ENCODE measurements at regions not wholly inside any gene's neighbourhood (a gene's known extent, or its start where the extent isn't known, plus 50 kb on each side); places are given as distances from the start of the nearest gene placed in this dataset.

DNA sequence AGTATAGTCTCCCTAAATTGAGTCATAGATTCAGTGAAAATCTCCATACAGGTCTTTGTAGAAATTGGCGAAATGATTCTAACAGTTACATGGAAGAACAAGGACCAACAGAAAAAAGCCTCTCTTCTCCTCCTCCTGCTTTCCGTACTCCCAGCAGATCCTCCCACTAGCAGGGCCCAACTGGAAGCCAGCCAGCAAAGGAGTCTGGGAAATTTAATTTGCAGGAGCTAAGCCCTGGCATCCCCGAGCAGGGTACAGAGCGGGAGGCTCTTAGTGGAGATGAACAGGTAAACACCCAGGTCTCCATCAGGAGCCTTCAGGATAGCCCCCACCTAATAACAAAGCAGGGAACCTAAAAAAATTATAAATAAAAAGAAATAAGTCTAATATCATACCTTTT is 1473.8 kb downstream of the TBC1D22A start:
- H3K9me3 ChIP-seq (ENCODE audit: control extremely low read depth in 1 of 3, control insufficient read depth in 2 of 3, insufficient read depth in 1 of 3, low read length in 2 of 3) = peaks cover 8 to 19% (median 10%) of the 10 kb centered on the region in 3 donors
- intact Hi-C loops (cut with micrococcal nuclease) = no loop called here
- POLR2A ChIA-PET = no interaction called here
- TF ChIP-seq EZH2 (IDR thresholded peaks at IDR 0.05; ENCODE audit: borderline replicate concordance, insufficient read depth, low read depth, low read length, poor library complexity, severe bottlenecking) = no peak
- CTCF ChIA-PET = no interaction called here
- no peak overlapping the region for H3K27ac ChIP-seq (ENCODE audit: low read length in 2 of 2)
- Mint-ChIP-seq H3K27me3 (peaks cover 2% of the 10 kb centered on the region), H3K4me3 (no peak overlapping the region), H3K4me1 (peaks cover under 1% of the 10 kb centered on the region), H3K9me3 (ENCODE audit: insufficient read depth) (peaks cover 8% of the 10 kb centered on the region), H3K27ac (no peak overlapping the region)
- peaks cover under 1 to 3% of the 10 kb centered on the region in 2 donors for H3K4me1 ChIP-seq (ENCODE audit: control insufficient read depth in 2 of 2, insufficient read depth in 2 of 2, low read length in 2 of 2)
- ATAC-seq (ENCODE audit: low read depth) (no peak), DNase-seq (no peak)
- no peak overlapping the region for H3K9ac ChIP-seq (ENCODE audit: low read length)
- no peak overlapping the region for H3K4me3 ChIP-seq (ENCODE audit: control extremely low read depth in 1 of 5, extremely low read depth in 1 of 5, insufficient read depth in 1 of 5, low read depth in 2 of 5, low read length in 4 of 5)
- no peaks in the 10 kb centered on the region for H3K79me2 ChIP-seq (ENCODE audit: control insufficient read depth, insufficient read depth, low read length)
- no peaks in the 10 kb centered on the region for H3K27me3 ChIP-seq (replicated peaks in 1 of 4; ENCODE audit: control extremely low read depth in 1 of 4, control insufficient read depth in 3 of 4, insufficient read depth in 4 of 4, low read length in 3 of 4)
- no peaks in the 10 kb centered on the region for H4K20me1 ChIP-seq (ENCODE audit: control insufficient read depth, insufficient read depth, low read length, poor library complexity, severe bottlenecking)
- WGBS (ENCODE audit: insufficient coverage) = 100% methylated on average over 2 of the region's 4 CpGs
- no peak overlapping the region for H3K4me2 ChIP-seq (replicated peaks; ENCODE audit: low read depth, low read length, poor library complexity, severe bottlenecking)
- H2AFZ ChIP-seq (ENCODE audit: insufficient read depth, low read depth, low read length, poor library complexity, severe bottlenecking) = no peak overlapping the region
- no peaks in the 10 kb centered on the region for H3K36me3 ChIP-seq (replicated peaks in 1 of 2; ENCODE audit: control extremely low read depth in 1 of 2, control insufficient read depth in 1 of 2, extremely low read depth in 1 of 2, insufficient read depth in 2 of 2, low read length in 1 of 2)

DNA sequence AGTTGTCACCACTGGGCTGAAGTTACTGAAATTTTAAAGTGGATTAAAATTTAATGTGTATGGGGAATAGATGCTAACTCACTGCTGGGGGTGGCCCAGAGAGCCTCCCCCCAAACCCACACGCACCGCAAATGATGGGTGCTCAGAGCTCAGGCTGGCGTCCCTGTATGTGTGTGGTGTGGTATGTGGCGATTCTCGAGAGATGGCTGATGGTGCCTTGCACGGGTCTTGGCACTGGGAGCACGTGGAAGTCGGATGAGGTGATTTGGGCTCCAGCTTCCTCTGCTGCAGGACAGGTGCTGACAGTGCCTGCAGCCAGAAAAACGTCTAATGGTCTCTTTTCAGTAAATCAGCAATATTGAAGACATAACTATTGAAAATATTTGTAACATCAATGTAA is 1473.3 kb downstream of the TBC1D22A start:
- CTCF ChIA-PET = no interaction called here

More for the DNA sequence above, 1473.3 kb downstream of the TBC1D22A start:
- Mint-ChIP-seq H3K4me1 (no peaks in the 10 kb centered on the region), H3K9me3 (ENCODE audit: insufficient read depth) (peaks cover 8% of the 10 kb centered on the region), H3K4me3 (no peak overlapping the region), H3K27me3 (peaks cover 2% of the 10 kb centered on the region), H3K27ac (no peak overlapping the region)
- no peak for ATAC-seq (ENCODE audit: low read depth)
- intact Hi-C loops (cut with micrococcal nuclease) = no loop called here
- Histone ChIP-seq H2AFZ (ENCODE audit: insufficient read depth, low read depth, low read length, poor library complexity, severe bottlenecking) (no peak overlapping the region), H3K4me3 (ENCODE audit: control extremely low read depth in 1 of 5, extremely low read depth in 1 of 5, insufficient read depth in 1 of 5, low read depth in 2 of 5, low read length in 4 of 5) (no peak overlapping the region), H3K79me2 (ENCODE audit: control insufficient read depth, insufficient read depth, low read length) (no peaks in the 10 kb centered on the region), H3K4me1 (ENCODE audit: control insufficient read depth in 2 of 2, insufficient read depth in 2 of 2, low read length in 2 of 2) (no peaks in the 10 kb centered on the region), H3K27me3 (replicated peaks in 1 of 4; ENCODE audit: control extremely low read depth in 1 of 4, control insufficient read depth in 3 of 4, insufficient read depth in 4 of 4, low read length in 3 of 4) (no peaks in the 10 kb centered on the region), H3K4me2 (replicated peaks; ENCODE audit: low read depth, low read length, poor library complexity, severe bottlenecking) (no peak overlapping the region), H3K36me3 (replicated peaks in 1 of 2; ENCODE audit: control extremely low read depth in 1 of 2, control insufficient read depth in 1 of 2, extremely low read depth in 1 of 2, insufficient read depth in 2 of 2, low read length in 1 of 2) (no peaks in the 10 kb centered on the region), H3K27ac (ENCODE audit: low read length in 2 of 2) (no peak overlapping the region), H4K20me1 (ENCODE audit: control insufficient read depth, insufficient read depth, low read length, poor library complexity, severe bottlenecking) (no peaks in the 10 kb centered on the region), H3K9me3 (ENCODE audit: control extremely low read depth in 1 of 3, control insufficient read depth in 2 of 3, insufficient read depth in 1 of 3, low read length in 2 of 3) (peaks cover 8 to 19% (median 10%) of the 10 kb centered on the region in 3 donors), H3K9ac (ENCODE audit: low read length) (no peak overlapping the region)
- POLR2A ChIA-PET = no interaction called here
- 94% methylated on average over 6 of the region's 9 CpGs for WGBS (ENCODE audit: insufficient coverage)
- DNase-seq = no peak
- TF ChIP-seq, protein P1, sequence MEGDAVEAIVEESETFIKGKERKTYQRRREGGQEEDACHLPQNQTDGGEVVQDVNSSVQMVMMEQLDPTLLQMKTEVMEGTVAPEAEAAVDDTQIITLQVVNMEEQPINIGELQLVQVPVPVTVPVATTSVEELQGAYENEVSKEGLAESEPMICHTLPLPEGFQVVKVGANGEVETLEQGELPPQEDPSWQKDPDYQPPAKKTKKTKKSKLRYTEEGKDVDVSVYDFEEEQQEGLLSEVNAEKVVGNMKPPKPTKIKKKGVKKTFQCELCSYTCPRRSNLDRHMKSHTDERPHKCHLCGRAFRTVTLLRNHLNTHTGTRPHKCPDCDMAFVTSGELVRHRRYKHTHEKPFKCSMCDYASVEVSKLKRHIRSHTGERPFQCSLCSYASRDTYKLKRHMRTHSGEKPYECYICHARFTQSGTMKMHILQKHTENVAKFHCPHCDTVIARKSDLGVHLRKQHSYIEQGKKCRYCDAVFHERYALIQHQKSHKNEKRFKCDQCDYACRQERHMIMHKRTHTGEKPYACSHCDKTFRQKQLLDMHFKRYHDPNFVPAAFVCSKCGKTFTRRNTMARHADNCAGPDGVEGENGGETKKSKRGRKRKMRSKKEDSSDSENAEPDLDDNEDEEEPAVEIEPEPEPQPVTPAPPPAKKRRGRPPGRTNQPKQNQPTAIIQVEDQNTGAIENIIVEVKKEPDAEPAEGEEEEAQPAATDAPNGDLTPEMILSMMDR (IDR thresholded peaks at IDR 0.05) = no peak
- no peak for TF ChIP-seq EZH2 (IDR thresholded peaks at IDR 0.05; ENCODE audit: borderline replicate concordance, insufficient read depth, low read depth, low read length, poor library complexity, severe bottlenecking)
